ENCODE measurements at regions not wholly inside any gene's neighbourhood (a gene's known extent, or its start where the extent isn't known, plus 50 kb on each side); places are given as distances from the start of the nearest gene placed in this dataset.
A peak's percentile ranks its signal among the peaks of the same experiment; 100 is the strongest.

GRCh38 chr12:27382924-27383323 is 50.3 kb downstream of the BMAL2 start:
- DNase-seq: no peak

DNA sequence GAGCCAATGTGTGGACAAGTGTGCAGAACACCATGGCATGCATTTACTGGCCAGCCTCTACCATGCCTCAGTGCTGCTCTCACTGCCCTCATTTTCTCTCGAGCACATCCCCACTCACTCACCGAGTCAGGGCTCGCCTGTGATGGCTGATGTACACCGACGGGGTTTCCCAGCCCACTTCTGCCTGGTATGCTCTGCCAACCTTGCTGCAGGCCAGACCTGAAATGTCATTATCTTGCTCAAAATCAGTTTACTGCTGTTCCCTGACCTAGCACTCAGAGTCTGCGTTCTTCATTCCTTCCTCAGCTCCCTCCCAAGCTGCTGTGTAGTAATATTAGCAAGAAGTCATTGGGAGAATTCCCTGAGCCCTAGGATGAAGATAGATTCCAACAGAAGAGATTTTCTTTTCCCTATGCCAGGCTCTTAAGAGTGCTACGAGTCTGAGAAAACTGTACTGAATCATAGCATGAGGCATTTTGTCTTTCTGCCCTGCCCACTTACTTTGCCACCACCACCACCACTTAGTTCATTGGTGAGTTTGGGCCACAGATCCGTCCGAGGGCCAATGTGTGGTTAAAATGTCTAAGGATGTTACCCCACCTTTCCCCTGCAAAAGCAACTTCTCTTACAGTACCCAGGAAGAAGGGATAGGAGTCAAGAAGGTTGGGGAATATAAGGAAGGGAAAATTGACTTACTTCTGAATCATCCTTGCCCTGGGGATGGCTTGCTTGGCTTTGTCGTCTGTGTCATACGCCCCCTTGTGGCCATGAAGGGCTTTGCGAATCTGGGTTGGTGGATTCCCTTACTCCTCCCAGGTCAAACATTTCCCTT is 51.0 kb downstream of the BMAL2 start:
- DNase-seq: peak; percentile 21

DNA sequence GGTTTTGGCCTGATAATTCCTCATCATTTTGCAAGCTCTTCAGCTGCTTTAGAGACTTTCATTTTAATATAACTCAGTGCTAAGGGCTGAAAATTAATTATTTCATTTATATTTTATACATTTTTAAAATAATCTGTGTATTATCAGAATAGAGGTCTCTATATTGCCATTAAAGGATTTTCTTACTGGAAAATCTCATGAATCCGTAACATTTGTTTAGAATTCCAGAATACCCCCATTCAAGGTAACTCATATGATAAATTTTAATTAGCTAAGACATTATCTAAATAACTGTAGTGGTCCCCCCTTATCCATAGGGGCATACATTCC is 51.6 kb downstream of the BMAL2 start:
- DNase-seq: no peak

- DNase-seq: no peak
Measured at GRCh38 chr12:27385766-27386564, 53.3 kb downstream of the BMAL2 start.

- DNase-seq: no peak
Measured at GRCh38 chr12:27387473-27387872, 54.8 kb downstream of the BMAL2 start.

DNA sequence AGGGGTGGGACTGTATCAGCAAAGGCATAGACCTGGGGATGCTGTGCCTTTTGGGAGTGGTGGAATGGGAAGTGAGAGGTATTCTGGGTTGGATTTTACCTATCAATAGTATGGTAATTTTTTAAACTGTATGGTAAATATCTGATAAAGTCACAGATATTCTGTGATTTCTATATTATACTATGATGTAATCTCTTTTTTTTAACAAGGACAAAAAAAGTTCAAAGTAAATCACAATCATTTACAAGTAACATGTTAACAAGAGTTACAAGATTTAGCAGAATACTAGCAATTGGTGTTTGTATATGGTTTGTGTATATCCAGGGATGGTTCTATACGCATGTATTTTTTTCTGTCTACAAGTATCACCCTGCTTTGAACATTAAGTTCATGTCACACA is 56.0 kb downstream of the BMAL2 start:
- DNase-seq: no peak

GRCh38 chr12:27394676-27395075 is 51.9 kb upstream of the SMCO2 start:
- DNase-seq: no peak

- DNase-seq: no peak
Measured at GRCh38 chr12:27396216-27396815, 50.2 kb upstream of the SMCO2 start.
